H1 (cell line): ENCODE measurements at regions not wholly inside any gene's neighbourhood (a gene's known extent, or its start where the extent isn't known, plus 50 kb on each side); places are given as distances from the start of the nearest gene placed in this dataset.

Experiments used
- GABPA ChIP-seq: IDR thresholded peaks from 2 replicates; pipeline ENCODE4 v1.6.1; 2011; ENCODE audit warnings: mild to moderate bottlenecking, low read length, moderate library complexity, borderline replicate concordance; ENCODE audit not compliant: insufficient read depth
- GTF2F1 ChIP-seq: IDR thresholded peaks from 2 replicates; pipeline ENCODE4 v1.6.1; 2012; ENCODE audit warnings: low read depth, low read length, improper control_type of control experiment, borderline replicate concordance
- SP2 ChIP-seq: IDR thresholded peaks from 2 replicates; pipeline ENCODE4 v1.6.1; 2012; ENCODE audit warnings: mild to moderate bottlenecking, low read length, inconsistent platforms

- TF ChIP-seq SP2 (no peak), GABPA (no peak), GTF2F1 (no peak)
These were observed 144.4 kb downstream of the HAPSTR1 start (continued) for GRCh38 chr16:9235867-9236266.
